Adrenal gland (tissue), 9 donors: ENCODE measurements at regions not wholly inside any gene's neighbourhood (a gene's known extent, or its start where the extent isn't known, plus 50 kb on each side); places are given as distances from the start of the nearest gene placed in this dataset.

Source experiments
- DNase-seq, 7 donors: peaks; one replicate each; pipeline ENCODE4 v3.0.0-alpha.2; 2019 to 2020
- H3K27ac ChIP-seq, 5 donors: fragments of 200-600 bp; sonication (generic) in 4 of 5; 1 replicate in 3 of 5; 2 replicates in 2 of 5; pipeline versions ENCODE4 v1.5.1 to v1.8.0; 2016 to 2020; ENCODE audit warnings: mild to moderate bottlenecking in 1 of 5
- H3K27me3 ChIP-seq: fragments of 200-600 bp; 2 replicates; pipeline ENCODE4 v1.8.0; 2021
- H3K36me3 ChIP-seq, 2 donors: fragments of 200-600 bp; replicated peaks in 1 of 2; 1 replicate in 1 of 2; 2 replicates in 1 of 2; pipeline versions ENCODE4 v1.5.1 to v1.8.0; 2018 to 2022
- H3K4me1 ChIP-seq, 2 donors: fragments of 200-600 bp; replicated peaks in 1 of 2; 1 replicate in 1 of 2; 2 replicates in 1 of 2; pipeline versions ENCODE4 v1.5.1 to v1.8.0; 2018 to 2021
- H3K4me3 ChIP-seq, 4 donors: fragments of 200-600 bp; sonication (generic) in 3 of 4; one replicate each; pipeline ENCODE4 v1.5.1; 2016 to 2018
- H3K9me3 ChIP-seq, 3 donors: fragments of 200-600 bp; sonication (generic) in 1 of 3; replicated peaks in 1 of 3; 1 replicate in 2 of 3; 2 replicates in 1 of 3; pipeline versions ENCODE4 v1.5.1 to v1.8.0; 2016 to 2021
- POLR2A ChIP-seq, 2 donors: fragments of 450-650 bp; IDR thresholded peaks; one replicate each; pipeline ENCODE4 v1.6.1; 2017; ENCODE audit warnings: antibody characterized with exemption in 2 of 2, mild to moderate bottlenecking in 2 of 2, moderate library complexity in 1 of 2
- WGBS, 4 donors: extraction: QIAGEN DNeasy Blood & Tissue Kit in 2 of 4; methylation state at CpG; one replicate each; pipeline versions ENCODE4 v1.1.5 to v1.1.7; 2013 to 2017; 5-methylcytosine and 5-hydroxymethylcytosine counted together
- intact Hi-C, 2 donors: fragments of 100-400 bp; cut with DNase I; formaldehyde crosslinking; loops; one replicate each; pipeline versions ENCODE4 v1.14.1 to v1.15.0; 2022 to 2023
- TF ChIP-seq, protein P1 (sequence below), 6 experiments: fragments of 450-650 bp in 4 of 6; fragments of 200-600 bp in 2 of 6; sonication (generic) in 1 of 6; IDR thresholded peaks; 1 replicate in 5 of 6; 2 replicates in 1 of 6; pipeline versions ENCODE4 v1.5.1 to v1.8.0; 2016 to 2021; ENCODE audit warnings: antibody characterized with exemption in 6 of 6, mild to moderate bottlenecking in 2 of 6, moderate library complexity in 1 of 6
- donor health status: healthy with polysubstance abuse.
- donor health status: Bipolar disorder and iron deficiency.
- donor health status: DM: yes; HTN: yes; CAD: no.
- donor health status: DM: no; HTN: no; CAD: no.
- donor health status: DM: no; HTN: no; CAD: no.

DNA sequence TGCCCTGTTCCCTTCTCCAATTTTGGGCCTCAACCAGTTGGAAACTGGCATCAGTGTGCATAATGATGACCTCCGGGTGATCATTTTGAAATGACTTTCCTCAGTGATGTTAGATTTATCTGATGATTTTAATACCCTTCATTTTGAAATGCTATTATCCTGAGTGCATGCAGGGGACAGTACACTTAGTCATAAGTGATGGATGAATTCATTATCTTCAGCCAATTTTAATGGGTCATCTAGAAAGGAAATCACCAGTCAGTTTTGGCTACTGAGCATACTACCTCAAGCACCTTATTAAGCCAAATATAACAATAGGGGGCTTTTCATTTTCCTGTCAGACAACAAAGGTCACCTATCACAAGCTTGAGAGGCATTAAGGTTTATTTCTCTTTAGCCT, 118.5 kb upstream of the MIR17HG start:
- no peak for DNase-seq
- no peak overlapping the region for H3K4me3 ChIP-seq
- no peaks in the 10 kb centered on the region for H3K9me3 ChIP-seq
- no peaks in the 10 kb centered on the region for H3K4me1 ChIP-seq
- no peaks in the 10 kb centered on the region for H3K36me3 ChIP-seq
- 56 to 76% (median 63%) methylated on average over 1 of the region's 1 CpG for WGBS, 4 donors
- intact Hi-C loops, result no loop called here
- H3K27ac ChIP-seq, result no peak overlapping the region
- H3K27me3 ChIP-seq, result no peaks in the 10 kb centered on the region
- TF ChIP-seq, protein P1, sequence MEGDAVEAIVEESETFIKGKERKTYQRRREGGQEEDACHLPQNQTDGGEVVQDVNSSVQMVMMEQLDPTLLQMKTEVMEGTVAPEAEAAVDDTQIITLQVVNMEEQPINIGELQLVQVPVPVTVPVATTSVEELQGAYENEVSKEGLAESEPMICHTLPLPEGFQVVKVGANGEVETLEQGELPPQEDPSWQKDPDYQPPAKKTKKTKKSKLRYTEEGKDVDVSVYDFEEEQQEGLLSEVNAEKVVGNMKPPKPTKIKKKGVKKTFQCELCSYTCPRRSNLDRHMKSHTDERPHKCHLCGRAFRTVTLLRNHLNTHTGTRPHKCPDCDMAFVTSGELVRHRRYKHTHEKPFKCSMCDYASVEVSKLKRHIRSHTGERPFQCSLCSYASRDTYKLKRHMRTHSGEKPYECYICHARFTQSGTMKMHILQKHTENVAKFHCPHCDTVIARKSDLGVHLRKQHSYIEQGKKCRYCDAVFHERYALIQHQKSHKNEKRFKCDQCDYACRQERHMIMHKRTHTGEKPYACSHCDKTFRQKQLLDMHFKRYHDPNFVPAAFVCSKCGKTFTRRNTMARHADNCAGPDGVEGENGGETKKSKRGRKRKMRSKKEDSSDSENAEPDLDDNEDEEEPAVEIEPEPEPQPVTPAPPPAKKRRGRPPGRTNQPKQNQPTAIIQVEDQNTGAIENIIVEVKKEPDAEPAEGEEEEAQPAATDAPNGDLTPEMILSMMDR (IDR thresholded peaks at IDR 0.05), result no peak
- TF ChIP-seq POLR2A (IDR thresholded peaks at IDR 0.05), result no peak

DNA sequence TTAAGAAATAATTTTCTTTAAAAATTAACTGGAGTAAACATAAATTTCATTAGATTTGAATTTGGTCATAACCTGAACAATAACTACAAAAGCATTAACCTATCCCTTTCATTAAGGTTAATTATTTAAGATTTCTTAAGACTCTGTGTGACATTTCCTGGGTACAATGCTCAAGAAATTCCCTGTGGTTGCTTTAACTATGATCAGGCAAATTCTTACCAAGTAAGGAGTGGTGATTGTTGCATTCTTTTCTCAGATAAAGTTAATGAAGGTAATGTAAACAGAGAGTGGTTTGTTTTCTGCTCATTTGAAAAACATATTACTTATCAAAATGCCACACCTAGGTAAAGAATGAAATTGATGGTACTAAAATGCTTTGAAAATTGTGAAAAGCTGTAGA, 114.8 kb upstream of the MIR17HG start:
- Histone ChIP-seq H3K9me3 (no peaks in the 10 kb centered on the region), H3K4me3 (no peak overlapping the region)
- intact Hi-C loops, result no loop called here

DNA sequence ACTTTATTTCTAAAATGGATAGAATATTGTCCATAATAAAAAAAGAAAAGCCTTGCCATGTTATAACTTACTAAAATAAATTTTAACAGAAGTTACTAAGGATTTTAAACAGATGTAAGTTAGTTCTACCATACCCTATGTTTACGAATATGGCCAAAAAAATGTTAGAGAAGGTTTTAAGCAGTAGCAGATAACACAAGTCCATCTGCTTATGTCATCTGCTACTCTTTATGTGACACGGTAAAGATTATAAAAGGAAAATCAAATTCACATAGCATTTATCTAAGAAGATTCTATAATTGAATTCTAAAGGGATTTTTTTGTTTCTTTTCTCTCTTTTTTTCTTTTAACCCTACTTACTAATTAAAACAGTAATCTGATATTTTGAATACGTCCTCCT, 114.2 kb upstream of the MIR17HG start:
- H3K9me3 ChIP-seq, result no peaks in the 10 kb centered on the region
- no peak for DNase-seq
- intact Hi-C loops, result no loop called here
- no peak for TF ChIP-seq POLR2A (IDR thresholded peaks at IDR 0.05)
- TF ChIP-seq, protein P1 (IDR thresholded peaks at IDR 0.05), result no peak
- no peaks in the 10 kb centered on the region for H3K4me1 ChIP-seq
- WGBS, 4 donors, result 61 to 76% (median 71%) methylated on average over 3 of the region's 3 CpGs
- no peaks in the 10 kb centered on the region for H3K36me3 ChIP-seq
- H3K4me3 ChIP-seq, result no peak overlapping the region
- H3K27ac ChIP-seq, result no peak overlapping the region
- H3K27me3 ChIP-seq, result no peaks in the 10 kb centered on the region

More for the DNA sequence above, 114.8 kb upstream of the MIR17HG start:
- Histone ChIP-seq H3K4me1 (no peaks in the 10 kb centered on the region), H3K27ac (no peak overlapping the region), H3K36me3 (no peaks in the 10 kb centered on the region), H3K27me3 (no peaks in the 10 kb centered on the region)
- DNase-seq, result no peak
- TF ChIP-seq POLR2A (IDR thresholded peaks at IDR 0.05), result no peak
- TF ChIP-seq, protein P1 (IDR thresholded peaks at IDR 0.05), result no peak

- WGBS, 4 donors, result 90 to 91% (median 91%) methylated on average over 3 of the region's 3 CpGs
Measured at GRCh38 chr13:91236182-91236581, 111.3 kb upstream of the MIR17HG start.

More at GRCh38 chr13:91236182-91236581, 111.3 kb upstream of the MIR17HG start:
- DNase-seq, result no peak
- no peak overlapping the region for H3K27ac ChIP-seq
- intact Hi-C loops, result no loop called here
- TF ChIP-seq, protein P1 (IDR thresholded peaks at IDR 0.05), result no peak
- TF ChIP-seq POLR2A (IDR thresholded peaks at IDR 0.05), result no peak
- H3K4me3 ChIP-seq, result no peak overlapping the region
- H3K27me3 ChIP-seq, result no peaks in the 10 kb centered on the region
- H3K4me1 ChIP-seq, result no peaks in the 10 kb centered on the region
- H3K36me3 ChIP-seq, result no peaks in the 10 kb centered on the region
- H3K9me3 ChIP-seq, result no peaks in the 10 kb centered on the region
